Vagina (tissue), 2 donors: ENCODE measurements at regions not wholly inside any gene's neighbourhood (a gene's known extent, or its start where the extent isn't known, plus 50 kb on each side); places are given as distances from the start of the nearest gene placed in this dataset.

Experiments used
- DNase-seq, 2 donors: peaks; one replicate each; pipeline ENCODE4 v3.0.0-alpha.2; 2017; ENCODE audit errors: extremely low spot score in 2 of 2
- H3K27ac ChIP-seq: fragments of 200-600 bp; sonication (generic); one replicate; pipeline ENCODE4 v1.5.1; 2019
- H3K27me3 ChIP-seq: fragments of 200-600 bp; sonication (generic); one replicate; pipeline ENCODE4 v1.5.1; 2019
- H3K36me3 ChIP-seq, 2 donors: fragments of 200-600 bp; sonication (generic); one replicate each; pipeline ENCODE4 v1.5.1; 2017 to 2019
- H3K4me1 ChIP-seq: fragments of 200-600 bp; sonication (generic); one replicate; pipeline ENCODE4 v1.5.1; 2019
- H3K4me3 ChIP-seq, 2 donors: fragments of 200-600 bp; sonication (generic); 1 replicate in 1 of 2; 2 replicates in 1 of 2; pipeline ENCODE4 v1.5.1; 2016 to 2019
- H3K9me3 ChIP-seq: fragments of 200-600 bp; sonication (generic); one replicate; pipeline ENCODE4 v1.5.1; 2019
- CTCF ChIP-seq, 3 experiments: fragments of 450-650 bp in 2 of 3; fragments of 200-600 bp in 1 of 3; sonication (generic) in 1 of 3; IDR thresholded peaks; one replicate each; pipeline ENCODE4 v1.5.1; 2017 to 2019; ENCODE audit warnings: antibody characterized with exemption in 3 of 3, mild to moderate bottlenecking in 2 of 3, moderate library complexity in 2 of 3
- POLR2A ChIP-seq, 2 donors: fragments of 450-650 bp; IDR thresholded peaks; one replicate each; pipeline ENCODE4 v1.6.1; 2017; ENCODE audit warnings: antibody characterized with exemption in 2 of 2, mild to moderate bottlenecking in 2 of 2, moderate library complexity in 2 of 2
- POLR2AphosphoS5 ChIP-seq, 2 donors: sonication (generic); formaldehyde crosslinking; IDR thresholded peaks; one replicate each; pipeline ENCODE4 v1.9.0; 2017; ENCODE audit warnings: antibody characterized with exemption in 2 of 2, mild to moderate bottlenecking in 2 of 2, low read depth in 1 of 2; ENCODE audit not compliant: insufficient read depth in 1 of 2
- intact Hi-C: fragments of 100-400 bp; cut with DNase I; formaldehyde crosslinking; loops from one replicate; pipeline ENCODE4 v1.15.1; 2023

- DNase-seq = no peak
- no peaks in the 10 kb centered on the region for H3K9me3 ChIP-seq
- intact Hi-C loops = no loop called here
- no peaks in the 10 kb centered on the region for H3K36me3 ChIP-seq
- H3K4me1 ChIP-seq = no peaks in the 10 kb centered on the region
- H3K27me3 ChIP-seq = no peaks in the 10 kb centered on the region
- TF ChIP-seq POLR2AphosphoS5 (IDR thresholded peaks at IDR 0.05; ENCODE audit: insufficient read depth in 1 of 2, low read depth in 1 of 2) (no peak), POLR2A (IDR thresholded peaks at IDR 0.05) (no peak), CTCF (IDR thresholded peaks at IDR 0.05) (no peak)
- H3K4me3 ChIP-seq = no peak overlapping the region
- H3K27ac ChIP-seq = no peak overlapping the region
Observed at GRCh38 chr3:153249906-153250305, 87.9 kb downstream of the RAP2B start.

DNA sequence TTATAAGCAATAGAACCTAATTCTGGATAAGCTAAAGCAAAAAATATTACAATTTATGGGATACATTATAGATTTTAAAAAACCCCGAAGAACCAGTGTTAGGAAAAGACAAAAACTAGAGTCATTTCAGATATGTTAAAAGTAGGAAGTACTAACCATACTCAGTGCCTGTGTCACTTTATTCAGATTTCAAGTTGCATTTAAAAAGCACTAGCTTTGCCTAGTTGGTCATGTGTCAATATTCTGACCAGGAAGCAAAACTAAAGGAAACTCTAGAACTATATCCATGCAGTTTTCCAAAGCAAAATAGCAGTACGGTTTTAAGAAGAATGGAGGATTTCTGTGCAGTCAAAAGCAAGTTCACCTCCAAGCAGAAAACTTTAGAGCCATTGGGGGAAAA, 88.4 kb downstream of the RAP2B start:
- no peak overlapping the region for H3K27ac ChIP-seq
- no peak overlapping the region for H3K4me3 ChIP-seq
- no peak for DNase-seq
- H3K36me3 ChIP-seq = no peaks in the 10 kb centered on the region
- intact Hi-C loops = no loop called here
- no peaks in the 10 kb centered on the region for H3K4me1 ChIP-seq
- TF ChIP-seq POLR2A (IDR thresholded peaks at IDR 0.05) (no peak), POLR2AphosphoS5 (IDR thresholded peaks at IDR 0.05; ENCODE audit: insufficient read depth in 1 of 2, low read depth in 1 of 2) (no peak), CTCF (IDR thresholded peaks at IDR 0.05) (no peak)
- H3K27me3 ChIP-seq = no peaks in the 10 kb centered on the region
- H3K9me3 ChIP-seq = no peaks in the 10 kb centered on the region

GRCh38 chr3:153252963-153253362, 90.9 kb downstream of the RAP2B start:
- Histone ChIP-seq H3K36me3 (no peaks in the 10 kb centered on the region), H3K4me3 (no peak overlapping the region), H3K27me3 (no peaks in the 10 kb centered on the region), H3K9me3 (no peaks in the 10 kb centered on the region), H3K4me1 (no peaks in the 10 kb centered on the region), H3K27ac (no peak overlapping the region)
- DNase-seq = no peak
- no peak for TF ChIP-seq CTCF (IDR thresholded peaks at IDR 0.05)
- no peak for TF ChIP-seq POLR2A (IDR thresholded peaks at IDR 0.05)
- TF ChIP-seq POLR2AphosphoS5 (IDR thresholded peaks at IDR 0.05; ENCODE audit: insufficient read depth in 1 of 2, low read depth in 1 of 2) = no peak
- intact Hi-C loops = no loop called here

- intact Hi-C loops = no loop called here
- H3K9me3 ChIP-seq = no peaks in the 10 kb centered on the region
- H3K4me1 ChIP-seq = no peaks in the 10 kb centered on the region
- no peak overlapping the region for H3K4me3 ChIP-seq
- no peak overlapping the region for H3K27ac ChIP-seq
- H3K36me3 ChIP-seq = no peaks in the 10 kb centered on the region
- DNase-seq = no peak
- TF ChIP-seq CTCF (IDR thresholded peaks at IDR 0.05) = no peak
- no peak for TF ChIP-seq POLR2AphosphoS5 (IDR thresholded peaks at IDR 0.05; ENCODE audit: insufficient read depth in 1 of 2, low read depth in 1 of 2)
- TF ChIP-seq POLR2A (IDR thresholded peaks at IDR 0.05) = no peak
- no peaks in the 10 kb centered on the region for H3K27me3 ChIP-seq
Observed at GRCh38 chr3:153254361-153254760, 92.3 kb downstream of the RAP2B start.

DNA sequence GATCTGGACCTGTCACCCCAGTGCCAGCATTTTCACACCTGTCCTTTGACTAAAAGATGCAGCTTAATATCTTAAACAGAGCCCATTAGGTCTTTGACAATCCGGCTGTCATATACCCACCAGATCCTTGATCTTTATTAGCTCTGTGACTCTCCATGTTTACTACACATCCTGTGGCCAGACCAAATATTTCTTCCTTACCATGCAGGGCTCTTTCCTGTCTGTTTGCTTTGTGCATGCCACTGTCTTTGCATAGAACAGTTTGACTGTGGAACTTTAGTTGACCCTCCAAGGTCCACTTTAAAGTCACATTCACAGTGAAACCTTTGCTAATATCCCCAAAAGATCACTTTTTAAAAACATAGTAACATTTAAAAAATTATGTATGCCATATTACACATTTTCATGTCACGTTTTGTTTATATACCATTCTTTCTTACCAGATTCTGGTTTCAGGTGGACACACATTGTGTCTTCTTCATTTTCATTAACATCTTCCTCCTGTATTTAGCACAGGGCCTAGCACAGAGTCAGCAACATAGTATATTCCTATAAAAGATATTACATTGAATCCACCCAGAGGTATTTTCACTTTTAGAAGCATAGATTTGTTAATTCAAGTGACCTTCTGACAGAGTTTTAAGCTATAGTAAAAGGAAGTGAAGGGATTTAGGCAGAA, 95.8 kb downstream of the RAP2B start:
- H3K9me3 ChIP-seq = no peaks in the 10 kb centered on the region
- DNase-seq = no peak
- intact Hi-C loops = no loop called here
- no peak for TF ChIP-seq POLR2AphosphoS5 (IDR thresholded peaks at IDR 0.05; ENCODE audit: insufficient read depth in 1 of 2, low read depth in 1 of 2)
- no peaks in the 10 kb centered on the region for H3K4me1 ChIP-seq
- H3K4me3 ChIP-seq = no peak overlapping the region
- no peaks in the 10 kb centered on the region for H3K36me3 ChIP-seq
- no peak overlapping the region for H3K27ac ChIP-seq
- H3K27me3 ChIP-seq = no peaks in the 10 kb centered on the region
